CD4-positive, alpha-beta T cell treated with Interleukin-6 for 4 hours (primary cell): ENCODE measurements at regions not wholly inside any gene's neighbourhood (a gene's known extent, or its start where the extent isn't known, plus 50 kb on each side); places are given as distances from the start of the nearest gene placed in this dataset.

ENCODE experiments used
- DNase-seq: peaks from one replicate; pipeline ENCODE4 v3.0.0-alpha.2; 2020; ENCODE audit warnings: mixed read lengths

GRCh38 chr2:239502430-239503186 lies 101.8 kb upstream of the HDAC4 start:
- no peak for DNase-seq

GRCh38 chr2:239500574-239501550 lies 100.0 kb upstream of the HDAC4 start:
- no peak for DNase-seq

- no peak for DNase-seq
Observed at GRCh38 chr2:239499726-239500573, 99.1 kb upstream of the HDAC4 start.

GRCh38 chr2:239498981-239499634 lies 98.3 kb upstream of the HDAC4 start:
- DNase-seq: no peak

- no peak for DNase-seq
Observed at GRCh38 chr2:239498576-239498975, 97.8 kb upstream of the HDAC4 start.

GRCh38 chr2:239496700-239497099 lies 95.9 kb upstream of the HDAC4 start:
- no peak for DNase-seq

GRCh38 chr2:239495791-239496233 lies 95.0 kb upstream of the HDAC4 start:
- no peak for DNase-seq

- no peak for DNase-seq
Observed at GRCh38 chr2:239495175-239495574, 94.4 kb upstream of the HDAC4 start.

- DNase-seq: no peak
Observed at GRCh38 chr2:239494578-239494977, 93.8 kb upstream of the HDAC4 start.

- no peak for DNase-seq
Observed at GRCh38 chr2:239489481-239489880, 88.7 kb upstream of the HDAC4 start.

GRCh38 chr2:239488125-239488524 lies 87.3 kb upstream of the HDAC4 start:
- DNase-seq: no peak

GRCh38 chr2:239487272-239487671 lies 86.5 kb upstream of the HDAC4 start:
- no peak for DNase-seq

- DNase-seq: no peak
Observed at GRCh38 chr2:239485622-239486021, 84.8 kb upstream of the HDAC4 start.

GRCh38 chr2:239484571-239485355 lies 83.9 kb upstream of the HDAC4 start:
- no peak for DNase-seq

- DNase-seq: no peak
Observed at GRCh38 chr2:239482778-239483712, 82.2 kb upstream of the HDAC4 start.

- DNase-seq: no peak
Observed at GRCh38 chr2:239479471-239479870, 78.7 kb upstream of the HDAC4 start.

- DNase-seq: no peak
Observed at GRCh38 chr2:239477591-239477990, 76.8 kb upstream of the HDAC4 start.

- DNase-seq: no peak
Observed at GRCh38 chr2:239476757-239477585, 76.2 kb upstream of the HDAC4 start.

GRCh38 chr2:239476029-239476756 lies 75.4 kb upstream of the HDAC4 start:
- DNase-seq: no peak
